SJSA1 (cell line): ENCODE measurements at regions not wholly inside any gene's neighbourhood (a gene's known extent, or its start where the extent isn't known, plus 50 kb on each side); places are given as distances from the start of the nearest gene placed in this dataset.

Experiments
- DNase-seq, 2 experiments: peaks; one replicate each; pipeline ENCODE4 v3.0.0-alpha.2; 2015 to 2020; ENCODE audit warnings: low spot score in 2 of 2, low read depth in 1 of 2
- H3K27ac ChIP-seq: fragments of 250-450 bp; sonication (Bioruptor Pico); 2 replicates; pipeline ENCODE4 v1.5.1; 2020; ENCODE audit warnings: mild to moderate bottlenecking, moderate library complexity
- H3K27me3 ChIP-seq: fragments of 250-450 bp; sonication (Bioruptor Pico); replicated peaks from 2 replicates; pipeline ENCODE4 v1.5.1; 2020; ENCODE audit warnings: mild to moderate bottlenecking, moderate library complexity
- H3K36me3 ChIP-seq: fragments of 250-450 bp; sonication (Bioruptor Pico); 2 replicates; pipeline ENCODE4 v1.5.1; 2020; ENCODE audit warnings: mild to moderate bottlenecking
- H3K4me1 ChIP-seq: fragments of 250-450 bp; sonication (Bioruptor Pico); replicated peaks from 2 replicates; pipeline ENCODE4 v1.6.1; 2021; ENCODE audit warnings: mild to moderate bottlenecking
- H3K4me3 ChIP-seq: fragments of 250-450 bp; sonication (Bioruptor Pico); 2 replicates; pipeline ENCODE4 v1.5.1; 2020; ENCODE audit warnings: mild to moderate bottlenecking
- H3K9me3 ChIP-seq: fragments of 250-450 bp; sonication (Bioruptor Pico); replicated peaks from 2 replicates; pipeline ENCODE4 v1.5.1; 2020; ENCODE audit warnings: mild to moderate bottlenecking

DNA sequence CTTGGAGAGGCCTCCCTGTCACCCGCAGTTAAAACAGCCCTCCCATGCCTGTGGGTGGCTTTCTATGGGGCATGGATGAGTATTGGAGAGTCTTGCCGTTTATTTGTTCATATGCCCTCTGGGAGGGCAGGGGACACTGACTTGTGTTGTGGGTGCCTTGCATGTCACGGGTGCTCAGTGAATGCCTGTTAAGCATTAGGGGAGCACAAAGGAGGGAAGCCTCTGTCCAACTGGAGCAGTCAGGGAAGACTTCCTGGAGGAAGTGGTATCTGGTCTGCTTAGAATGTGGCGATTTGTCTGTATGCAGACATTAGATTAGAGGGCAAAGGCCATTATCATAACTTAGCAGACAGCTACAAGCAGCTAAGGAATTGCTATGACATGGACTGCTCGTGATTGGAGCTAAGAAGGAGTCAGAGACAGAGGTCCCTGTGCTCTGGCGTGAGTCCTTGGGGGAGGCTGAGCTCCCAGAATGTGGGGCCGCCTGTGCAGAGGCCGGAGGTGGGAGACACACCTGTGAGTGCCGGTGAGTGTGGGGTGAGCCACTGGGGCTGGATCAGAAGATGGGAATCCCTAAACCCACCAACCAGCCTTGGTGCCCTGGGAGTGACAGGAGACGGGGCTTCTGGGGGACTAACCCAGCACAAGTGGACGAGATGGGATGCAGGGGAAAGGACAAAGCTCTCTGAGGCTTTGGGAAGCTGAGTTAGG lies 286.1 kb downstream of the SEC14L1 start:
- H3K4me3 ChIP-seq, result no peak overlapping the region
- no peaks in the 10 kb centered on the region for H3K9me3 ChIP-seq
- DNase-seq, result no peak
- H3K27ac ChIP-seq, result peak overlapping the region; percentile 61
- peaks cover 32% of the 10 kb centered on the region for H3K36me3 ChIP-seq
- H3K27me3 ChIP-seq, result no peaks in the 10 kb centered on the region
- peaks cover 89% of the 10 kb centered on the region for H3K4me1 ChIP-seq

DNA sequence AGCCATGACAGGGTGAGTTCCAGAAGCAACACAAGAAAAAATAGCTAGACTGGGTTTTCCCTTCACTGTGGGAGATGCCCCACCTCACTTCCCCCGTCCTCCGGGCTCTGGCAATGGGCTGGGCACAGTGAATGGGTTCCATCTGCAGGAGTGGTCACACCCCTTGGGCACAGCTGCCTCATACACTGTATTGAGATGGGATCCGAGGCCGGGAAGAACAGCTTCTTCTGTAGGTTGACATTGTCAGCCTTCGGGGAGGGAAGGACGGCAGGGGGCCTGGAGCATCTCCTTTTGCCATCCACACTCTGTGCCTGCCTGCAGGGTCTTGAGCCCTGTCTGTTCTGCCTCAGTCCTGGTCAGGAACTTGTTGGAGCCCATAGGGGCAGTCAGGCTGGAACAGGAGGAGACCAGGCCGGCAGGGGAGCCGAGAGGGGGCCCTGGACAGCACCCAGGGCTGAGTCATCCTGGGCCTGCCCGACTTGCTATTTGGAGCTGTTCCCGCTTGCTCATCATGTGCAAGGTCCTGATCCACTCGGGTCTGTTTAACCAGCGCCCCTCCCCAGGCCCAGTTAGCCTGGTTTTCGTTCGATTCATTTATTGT lies 286.7 kb downstream of the SEC14L1 start:
- H3K36me3 ChIP-seq, result peaks cover 31% of the 10 kb centered on the region
- no peaks in the 10 kb centered on the region for H3K9me3 ChIP-seq
- peak overlapping the region; percentile 61 for H3K27ac ChIP-seq
- no peak overlapping the region for H3K4me3 ChIP-seq
- no peaks in the 10 kb centered on the region for H3K27me3 ChIP-seq
- H3K4me1 ChIP-seq, result peaks cover 83% of the 10 kb centered on the region
- peak; percentile 83 to 88 for DNase-seq

- H3K4me3 ChIP-seq, result no peak overlapping the region
- no peaks in the 10 kb centered on the region for H3K27me3 ChIP-seq
- peak overlapping the region; percentile 61; the same call in 1 of the 2 replicates for H3K27ac ChIP-seq
- no peaks in the 10 kb centered on the region for H3K9me3 ChIP-seq
- H3K36me3 ChIP-seq, result peaks cover 32% of the 10 kb centered on the region
- H3K4me1 ChIP-seq, result peaks cover 82% of the 10 kb centered on the region
- no peak for DNase-seq
Observed at GRCh38 chr17:77428020-77428748, 287.4 kb downstream of the SEC14L1 start.

GRCh38 chr17:77428749-77429368 lies 288.1 kb downstream of the SEC14L1 start:
- Histone ChIP-seq H3K4me3 (no peak overlapping the region), H3K27me3 (no peaks in the 10 kb centered on the region), H3K36me3 (peaks cover 31% of the 10 kb centered on the region), H3K9me3 (no peaks in the 10 kb centered on the region), H3K27ac (no peak overlapping the region), H3K4me1 (peaks cover 82% of the 10 kb centered on the region)
- no peak for DNase-seq

DNA sequence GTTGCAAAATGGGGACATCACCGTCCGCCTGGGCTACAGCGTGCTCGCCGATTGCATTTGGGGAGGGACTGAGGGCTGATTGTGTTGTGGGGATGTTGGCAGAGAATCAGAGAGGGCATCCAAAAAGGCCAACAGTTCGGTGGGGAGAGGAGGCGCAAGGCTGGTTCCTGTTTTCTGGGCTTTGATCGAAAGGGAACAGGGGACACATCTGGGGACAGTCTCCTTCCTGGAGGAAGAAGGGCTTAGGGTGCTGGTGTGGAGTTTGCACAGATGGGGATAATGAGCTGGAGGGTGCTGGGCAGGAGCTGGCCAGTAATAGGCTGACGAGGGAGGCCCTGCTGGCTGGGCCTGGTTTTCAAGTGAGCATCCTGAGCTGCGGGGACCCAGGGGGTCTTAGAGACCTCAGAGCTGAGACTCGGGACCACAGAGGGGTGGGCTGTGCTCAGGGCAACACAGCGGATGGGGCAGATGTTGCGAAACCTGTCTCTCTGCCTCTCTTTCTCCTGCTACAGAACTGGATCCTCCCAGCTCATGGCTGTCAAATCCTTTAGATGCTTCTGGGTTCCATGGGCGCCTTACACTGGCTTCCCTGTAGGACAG lies 288.7 kb downstream of the SEC14L1 start:
- H3K4me3 ChIP-seq, result no peak overlapping the region
- H3K4me1 ChIP-seq, result peaks cover 82% of the 10 kb centered on the region
- no peaks in the 10 kb centered on the region for H3K9me3 ChIP-seq
- peaks cover 31% of the 10 kb centered on the region for H3K36me3 ChIP-seq
- H3K27ac ChIP-seq, result no peak overlapping the region
- H3K27me3 ChIP-seq, result no peaks in the 10 kb centered on the region
- no peak for DNase-seq

- H3K36me3 ChIP-seq, result peaks cover 36% of the 10 kb centered on the region
Observed at GRCh38 chr17:77429969-77430752, 289.4 kb downstream of the SEC14L1 start.

DNA sequence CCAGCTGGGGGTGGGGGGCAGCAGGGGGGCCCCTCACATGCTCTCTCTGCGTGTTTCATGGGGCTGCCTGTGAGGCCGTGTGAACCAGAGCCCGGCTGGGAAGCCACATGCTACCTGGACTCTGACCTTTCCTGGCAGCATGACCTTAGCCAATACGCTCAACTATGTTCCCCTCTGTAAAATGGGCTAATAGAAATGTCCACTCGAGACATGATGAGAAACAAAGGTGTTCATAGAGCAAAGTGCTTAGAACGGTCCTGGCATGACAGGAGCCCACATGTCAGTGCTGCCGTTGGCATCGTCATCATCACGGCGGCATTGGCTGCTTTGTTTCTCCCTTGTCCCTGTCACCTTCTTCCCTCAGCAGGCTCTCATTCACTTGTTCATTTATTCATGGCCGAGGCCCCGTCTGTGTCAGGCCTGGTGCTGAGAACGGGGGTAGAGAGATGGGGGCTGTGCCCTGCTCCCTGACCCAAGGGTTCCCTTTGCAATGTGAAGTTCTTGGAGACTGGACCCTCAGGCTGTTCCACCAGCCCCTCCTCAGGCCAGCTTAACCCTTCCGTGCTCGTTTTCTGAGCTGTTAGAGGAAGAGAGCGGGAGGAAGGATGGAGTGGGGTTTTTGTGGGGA lies 291.4 kb downstream of the SEC14L1 start:
- H3K4me3 ChIP-seq, result no peak overlapping the region
- no peak for DNase-seq
- H3K4me1 ChIP-seq, result peaks cover 78% of the 10 kb centered on the region
- no peaks in the 10 kb centered on the region for H3K27me3 ChIP-seq
- H3K9me3 ChIP-seq, result no peaks in the 10 kb centered on the region
- no peak overlapping the region for H3K27ac ChIP-seq
- peaks cover 44% of the 10 kb centered on the region for H3K36me3 ChIP-seq

More at GRCh38 chr17:77429969-77430752, 289.4 kb downstream of the SEC14L1 start:
- peaks cover 82% of the 10 kb centered on the region for H3K4me1 ChIP-seq
- no peaks in the 10 kb centered on the region for H3K9me3 ChIP-seq
- H3K27ac ChIP-seq, result peak overlapping the region; percentile 95
- H3K27me3 ChIP-seq, result no peaks in the 10 kb centered on the region
- no peak overlapping the region for H3K4me3 ChIP-seq
- DNase-seq, result peak; percentile 100

DNA sequence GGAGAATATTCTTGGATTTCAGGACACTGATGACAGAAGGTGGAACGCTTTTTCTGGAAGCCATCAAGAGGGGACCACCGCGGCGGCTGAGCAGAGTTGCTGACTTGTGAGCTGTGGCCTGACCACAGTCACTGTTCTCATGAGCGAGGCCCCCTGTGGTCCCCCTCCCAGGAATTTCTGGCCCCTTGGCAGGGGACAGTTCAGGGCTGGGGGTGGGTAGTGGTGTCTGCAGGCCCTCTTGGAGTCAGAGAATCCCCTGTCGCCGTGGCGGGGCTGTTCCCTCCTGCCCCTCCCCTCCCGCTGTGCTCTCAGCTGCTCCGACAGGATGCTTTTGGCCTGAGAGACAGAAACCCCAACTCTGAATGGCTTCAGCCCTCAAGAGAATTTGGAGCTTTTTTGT lies 292.0 kb downstream of the SEC14L1 start:
- no peak for DNase-seq
- Histone ChIP-seq H3K4me1 (peaks cover 76% of the 10 kb centered on the region), H3K27me3 (no peaks in the 10 kb centered on the region), H3K4me3 (no peak overlapping the region), H3K27ac (peak overlapping the region; percentile 72), H3K36me3 (peaks cover 49% of the 10 kb centered on the region), H3K9me3 (no peaks in the 10 kb centered on the region)

DNA sequence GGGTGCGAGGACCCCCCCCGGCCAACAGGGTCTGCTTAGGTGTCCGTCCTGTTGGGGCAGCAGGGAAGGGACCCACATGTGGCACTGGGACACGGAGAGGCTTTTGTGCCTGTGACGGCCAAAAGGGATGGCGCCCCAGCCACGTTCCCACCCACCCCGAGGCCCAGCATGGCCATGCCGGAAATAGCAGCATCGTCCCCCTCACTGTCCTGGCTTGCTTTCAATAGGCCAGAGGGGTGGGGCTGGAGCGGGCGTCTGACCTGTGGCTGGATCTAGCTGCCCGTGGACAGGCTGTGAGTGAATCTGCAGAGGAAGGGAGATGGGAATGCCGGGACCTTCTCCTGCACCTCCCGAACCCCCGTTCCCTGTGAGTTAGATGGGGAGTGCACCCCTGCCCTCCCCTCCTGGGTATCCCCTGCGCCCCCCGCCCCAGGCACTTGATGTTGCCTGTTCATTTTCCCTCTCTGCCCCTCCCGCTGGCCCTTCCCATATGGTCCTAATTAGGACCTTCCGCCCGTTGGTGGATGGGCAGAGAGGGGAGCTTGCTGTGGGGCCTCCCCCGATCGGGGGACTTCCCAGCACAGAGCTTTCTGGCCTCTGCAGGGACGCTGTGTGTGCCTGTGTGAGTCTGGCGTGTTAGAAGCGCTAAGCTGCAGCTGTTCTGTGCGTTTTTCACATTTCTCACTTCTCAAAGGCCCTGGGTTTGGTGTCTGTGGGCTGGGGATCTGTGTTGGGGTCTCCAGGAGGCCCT lies 292.8 kb downstream of the SEC14L1 start:
- H3K27ac ChIP-seq, result peak overlapping the region; percentile 72
- peak; percentile 87 to 94 for DNase-seq
- H3K9me3 ChIP-seq, result no peaks in the 10 kb centered on the region
- H3K4me3 ChIP-seq, result peak overlapping the region; percentile 16
- no peaks in the 10 kb centered on the region for H3K27me3 ChIP-seq
- H3K4me1 ChIP-seq, result peaks cover 69% of the 10 kb centered on the region
- peaks cover 44% of the 10 kb centered on the region for H3K36me3 ChIP-seq

DNA sequence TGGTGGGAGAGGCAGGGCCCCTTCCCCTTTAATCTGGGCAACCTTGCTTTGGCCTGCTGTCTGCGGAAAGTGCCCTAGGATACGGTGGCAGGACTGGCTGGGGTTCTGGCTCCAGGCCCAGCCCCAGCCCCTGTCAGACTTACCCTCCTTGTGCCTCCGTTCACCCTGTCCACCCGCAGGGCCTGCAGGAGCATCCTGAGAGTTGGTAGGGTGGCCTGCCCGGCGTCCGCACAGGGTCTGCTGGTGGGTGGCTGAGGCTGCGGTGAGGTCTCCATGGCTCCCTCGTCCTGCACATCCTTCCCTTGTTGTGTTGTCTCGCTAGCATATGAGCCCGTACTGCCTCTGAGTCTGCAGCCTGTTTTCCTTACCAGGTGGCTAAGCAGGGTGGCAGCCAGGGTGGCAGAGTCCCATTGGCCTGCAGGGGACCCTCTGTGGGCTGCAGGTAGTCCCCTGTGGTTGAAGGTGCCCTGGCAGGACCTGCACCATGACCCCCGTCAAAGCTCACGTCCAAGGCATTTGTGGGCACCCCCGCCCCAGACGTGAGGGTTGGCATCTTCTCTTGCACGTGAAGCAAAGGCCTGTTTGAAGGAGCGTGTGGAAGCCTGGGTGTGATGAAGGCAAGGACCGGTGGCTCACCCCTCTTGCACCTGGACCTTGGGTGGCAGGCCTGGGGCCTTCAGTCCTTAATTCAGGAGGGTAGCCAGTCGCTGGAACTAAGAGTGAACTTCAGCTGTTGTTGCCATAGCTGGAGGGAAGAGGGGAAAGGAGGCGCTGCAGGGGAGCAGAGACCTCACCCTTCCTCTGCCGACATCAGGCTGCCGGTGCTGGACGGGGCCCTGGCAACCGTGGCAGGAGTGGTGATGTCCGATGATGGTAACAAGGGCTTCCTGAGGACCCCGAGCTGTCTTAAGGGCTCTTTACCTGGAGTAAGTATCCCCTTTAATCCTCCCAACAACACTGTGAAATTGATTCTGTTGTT lies 293.7 kb downstream of the SEC14L1 start:
- DNase-seq, result no peak
- no peaks in the 10 kb centered on the region for H3K27me3 ChIP-seq
- peaks cover 66% of the 10 kb centered on the region for H3K4me1 ChIP-seq
- peak overlapping the region; percentile 72 for H3K27ac ChIP-seq
- H3K36me3 ChIP-seq, result peaks cover 44% of the 10 kb centered on the region
- H3K9me3 ChIP-seq, result no peaks in the 10 kb centered on the region
- peak overlapping the region; percentile 16 for H3K4me3 ChIP-seq

DNA sequence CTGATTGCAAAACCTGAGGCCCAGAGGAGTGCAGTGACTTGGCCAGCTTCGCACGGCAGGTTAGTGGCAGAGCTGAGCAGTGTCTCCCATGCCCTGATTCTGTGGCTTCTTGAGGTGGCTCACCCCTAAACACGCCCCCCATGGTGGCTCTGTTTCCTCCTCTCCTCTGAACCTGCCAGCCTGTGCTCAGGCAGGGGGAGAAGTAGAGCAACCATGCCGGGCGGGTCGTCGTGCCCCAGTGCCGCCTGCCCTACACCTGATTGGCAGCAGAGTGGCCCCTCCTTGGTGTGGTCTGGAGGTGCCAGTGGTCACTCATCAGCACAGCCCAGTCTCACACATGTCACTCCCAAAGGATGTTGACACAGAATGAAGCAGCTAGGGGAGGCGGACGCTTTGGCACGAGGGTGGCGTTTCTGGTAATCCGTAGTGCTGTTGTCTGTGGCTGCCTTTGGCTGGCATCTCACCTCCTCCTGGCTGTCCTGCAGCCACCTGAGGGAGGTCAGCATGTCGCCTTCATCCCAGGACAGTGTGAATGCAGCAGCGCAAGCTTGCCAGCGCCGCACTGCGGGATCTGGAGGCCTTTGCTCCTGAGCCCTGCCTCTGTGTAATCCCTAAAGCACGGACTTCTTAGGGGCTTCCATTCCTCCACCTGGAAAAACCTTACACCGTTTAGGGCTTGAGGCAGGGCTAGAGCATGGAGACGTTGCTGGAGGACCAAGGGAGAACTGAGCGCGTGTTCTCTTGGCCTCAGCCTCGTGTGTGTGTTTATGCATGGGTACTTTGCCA lies 294.7 kb downstream of the SEC14L1 start:
- H3K27me3 ChIP-seq, result no peaks in the 10 kb centered on the region
- DNase-seq, result no peak
- peaks cover 56% of the 10 kb centered on the region for H3K4me1 ChIP-seq
- no peak overlapping the region for H3K4me3 ChIP-seq
- H3K9me3 ChIP-seq, result no peaks in the 10 kb centered on the region
- no peak overlapping the region for H3K27ac ChIP-seq
- peaks cover 44% of the 10 kb centered on the region for H3K36me3 ChIP-seq
